IPS DF 4.7 (cell line): ENCODE measurements at regions not wholly inside any gene's neighbourhood (a gene's known extent, or its start where the extent isn't known, plus 50 kb on each side); places are given as distances from the start of the nearest gene placed in this dataset.

ENCODE experiments used
- DNase-seq: peaks from one replicate; pipeline ENCODE4 v3.0.0-alpha.2; 2013; ENCODE audit warnings: low spot score; ENCODE audit errors: extremely low read depth

DNA sequence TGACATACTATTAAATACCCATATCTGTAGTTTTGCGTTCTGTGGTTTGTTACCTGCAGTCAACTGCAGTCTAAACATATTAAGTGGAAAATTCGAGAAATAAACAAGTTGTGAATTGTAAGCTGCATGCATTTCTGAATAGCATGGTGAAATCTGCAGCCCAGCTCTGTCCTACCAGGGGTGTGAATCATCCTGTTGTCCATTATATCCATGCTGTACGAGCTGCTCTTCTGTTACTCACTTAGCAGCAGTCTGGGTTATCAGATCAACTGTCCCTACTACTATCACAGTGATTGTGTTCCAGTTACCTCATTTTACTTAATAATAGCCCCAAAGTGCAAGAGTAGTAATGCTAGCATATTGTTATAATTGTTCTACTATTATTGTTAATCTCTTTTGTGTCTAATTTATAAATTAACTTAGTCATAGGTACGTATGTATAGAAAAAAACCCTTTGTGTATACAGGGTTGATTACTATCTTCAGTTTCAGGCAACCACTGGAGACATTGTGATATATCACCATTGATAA, 173.7 kb upstream of the FAT4 start:
- DNase-seq, result no peak

GRCh38 chr4:125135652-125136051, 179.1 kb upstream of the FAT4 start:
- no peak for DNase-seq

DNA sequence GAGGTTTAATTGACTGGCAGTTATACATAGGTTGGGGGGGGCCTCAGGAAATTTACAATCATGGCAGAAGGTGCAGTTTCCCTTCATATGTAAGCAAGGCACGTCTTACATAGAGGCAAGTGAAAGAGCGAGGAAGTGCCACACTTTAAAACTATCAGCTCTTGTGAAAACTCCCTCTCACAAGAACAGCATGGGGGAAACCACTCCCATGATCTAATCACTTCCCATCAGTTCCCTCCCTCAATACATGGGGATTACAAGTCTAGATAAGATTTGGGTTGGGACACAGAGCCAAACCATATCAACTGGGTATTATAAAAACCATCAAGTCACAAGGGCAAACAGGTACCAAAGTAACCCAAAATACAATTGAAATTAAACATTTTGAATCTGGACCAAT, 182.0 kb upstream of the FAT4 start:
- no peak for DNase-seq

- no peak for DNase-seq
Observed at GRCh38 chr4:125131891-125132680, 182.7 kb upstream of the FAT4 start.

GRCh38 chr4:125125276-125125675, 189.5 kb upstream of the FAT4 start:
- no peak for DNase-seq

- no peak for DNase-seq
Observed at GRCh38 chr4:125123570-125124109, 191.1 kb upstream of the FAT4 start.

- no peak for DNase-seq
Observed at GRCh38 chr4:125121581-125121980, 193.2 kb upstream of the FAT4 start.

DNA sequence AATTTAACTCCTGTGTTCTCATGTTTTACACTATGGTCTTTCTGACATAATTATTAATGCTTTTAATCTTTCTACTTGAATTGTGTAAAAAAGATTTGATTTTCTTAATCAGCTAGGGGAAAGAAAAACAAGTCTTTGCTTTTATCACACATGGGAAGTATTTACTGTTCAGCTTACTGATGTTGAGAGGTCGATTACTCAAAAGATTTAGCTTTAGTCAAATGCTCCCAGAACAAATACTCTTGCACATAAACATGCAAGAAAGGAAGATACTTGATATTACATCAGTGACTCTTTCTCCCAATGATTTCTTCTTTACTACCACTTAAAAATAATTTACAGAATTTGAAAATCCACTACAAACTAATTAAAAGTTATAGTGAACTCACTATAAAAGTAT, 198.3 kb upstream of the FAT4 start:
- DNase-seq, result no peak

GRCh38 chr4:125115941-125116340, 198.8 kb upstream of the FAT4 start:
- no peak for DNase-seq

- DNase-seq, result no peak
Observed at GRCh38 chr4:125115476-125115875, 199.3 kb upstream of the FAT4 start.

DNA sequence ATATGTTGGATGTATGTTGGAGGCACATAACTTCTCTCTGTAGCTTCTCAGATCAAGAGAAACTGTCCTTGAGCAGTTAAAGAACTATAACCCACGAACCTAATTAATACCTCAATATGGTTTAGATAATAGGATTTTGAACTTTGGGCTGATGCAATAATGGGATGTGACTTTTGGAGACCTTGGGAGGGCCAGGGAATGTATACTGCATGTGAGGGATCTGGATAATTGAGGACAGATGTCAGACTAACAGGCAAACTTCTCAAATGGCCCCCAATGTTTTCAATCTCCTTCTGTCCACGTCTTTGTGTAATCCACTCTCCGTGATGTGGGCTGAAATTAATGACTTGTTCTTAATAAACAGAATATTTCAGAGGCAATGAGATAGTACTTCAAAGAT, 202.2 kb upstream of the FAT4 start:
- DNase-seq, result no peak

DNA sequence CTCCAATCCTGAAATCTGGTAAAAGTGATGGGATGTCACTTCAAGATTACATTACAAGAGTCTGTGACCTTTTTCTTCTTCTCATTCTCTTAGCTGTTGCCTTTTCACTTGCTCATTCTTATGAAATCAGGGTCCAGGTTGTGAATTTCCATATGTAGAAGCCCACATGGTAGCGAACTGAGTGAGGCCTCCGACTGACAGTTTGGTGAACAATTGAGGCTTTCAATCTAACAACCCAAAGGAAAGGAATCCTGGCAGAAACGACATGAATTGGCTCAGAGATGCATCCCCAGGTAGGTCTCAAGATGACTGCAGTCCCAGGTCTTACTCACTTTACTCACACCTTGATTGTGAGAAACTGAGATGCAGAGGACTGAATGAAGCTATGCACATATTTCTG, 203.4 kb upstream of the FAT4 start:
- DNase-seq, result no peak

GRCh38 chr4:125105561-125105960, 209.2 kb upstream of the FAT4 start:
- no peak for DNase-seq

DNA sequence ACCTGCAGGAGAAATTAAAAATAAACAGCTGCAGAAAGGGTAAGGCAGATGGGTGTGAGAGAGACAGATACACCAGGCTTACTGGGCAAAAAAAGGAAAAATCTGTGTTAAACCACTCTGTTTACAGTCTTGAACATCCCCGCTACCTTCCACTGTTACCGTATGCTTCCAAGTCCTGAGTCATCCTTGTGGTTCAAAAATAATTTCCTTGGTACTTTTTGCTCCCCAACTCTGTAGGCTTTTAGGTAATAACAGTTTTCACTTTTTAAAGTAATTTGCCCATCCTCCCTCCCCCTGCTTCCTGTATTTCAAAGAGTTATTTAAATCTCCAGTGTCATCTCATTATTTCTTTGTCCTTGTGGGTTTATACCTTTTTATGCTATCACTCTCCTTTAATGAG, 210.1 kb upstream of the FAT4 start:
- no peak for DNase-seq

DNA sequence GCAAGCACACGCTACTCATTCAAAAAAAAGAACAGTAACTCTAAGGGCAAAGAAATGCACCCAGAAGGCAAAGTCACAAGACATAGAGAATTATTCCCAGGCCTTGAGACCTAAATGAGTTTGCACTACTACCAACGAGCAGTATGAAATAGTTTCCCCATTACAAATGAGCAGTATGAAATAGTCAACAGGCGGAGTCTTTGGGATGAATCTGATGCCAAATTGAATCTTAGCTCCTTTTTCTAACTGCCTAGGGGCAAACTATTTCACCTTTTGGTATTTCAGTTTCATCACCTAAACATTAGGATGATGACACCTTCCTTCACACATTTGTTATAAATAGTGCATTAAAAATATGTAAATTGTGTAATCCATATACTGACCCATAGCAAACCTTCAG, 213.0 kb upstream of the FAT4 start:
- DNase-seq, result no peak

DNA sequence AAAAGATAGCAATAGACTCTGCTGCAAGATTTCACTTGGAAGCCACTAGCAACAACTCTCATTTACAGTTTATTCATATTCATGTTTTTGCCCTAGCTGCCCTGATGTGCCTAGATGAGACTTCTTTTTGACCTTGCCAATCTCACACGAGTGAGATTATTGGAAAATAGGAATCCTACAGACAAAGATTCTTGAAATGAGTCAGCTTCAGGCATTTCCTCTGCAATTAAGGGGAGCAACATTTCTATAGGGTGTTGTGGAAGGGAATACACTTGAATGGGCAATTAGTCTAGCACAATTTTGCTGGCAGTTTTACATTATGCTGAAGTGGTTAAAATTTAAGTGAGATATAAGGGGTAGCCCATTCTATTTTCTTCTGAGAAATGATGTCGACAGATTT, 217.0 kb upstream of the FAT4 start:
- no peak for DNase-seq

GRCh38 chr4:125096662-125097061, 218.1 kb upstream of the FAT4 start:
- DNase-seq, result no peak

GRCh38 chr4:125091541-125091940, 223.2 kb upstream of the FAT4 start:
- no peak for DNase-seq

GRCh38 chr4:125091101-125091500, 223.7 kb upstream of the FAT4 start:
- no peak for DNase-seq

- DNase-seq, result no peak
Observed at GRCh38 chr4:125084608-125085007, 230.1 kb upstream of the FAT4 start.

GRCh38 chr4:125082729-125083417, 231.9 kb upstream of the FAT4 start:
- DNase-seq, result no peak

- no peak for DNase-seq
Observed at GRCh38 chr4:125072269-125072668, 242.5 kb upstream of the FAT4 start.

DNA sequence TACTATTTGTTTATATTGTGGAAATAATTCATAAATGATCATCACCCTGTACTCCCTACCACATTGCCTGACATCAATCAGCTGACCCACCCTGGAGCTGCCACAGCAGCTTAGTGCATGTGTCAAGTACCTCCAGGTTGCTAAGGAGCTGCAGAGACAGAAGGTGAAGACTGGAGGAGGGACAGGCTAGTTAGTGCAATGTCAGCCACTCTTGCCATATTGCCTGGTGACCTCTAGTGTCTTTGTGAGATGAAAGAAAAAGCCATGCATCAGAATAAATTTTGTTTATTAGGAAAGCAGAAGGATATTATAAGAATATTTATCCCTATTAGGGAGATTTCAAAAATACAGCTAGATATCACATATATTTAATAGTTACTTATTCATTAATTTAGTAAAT, 243.9 kb upstream of the FAT4 start:
- no peak for DNase-seq
